Skeletal muscle satellite cell (primary cell): ENCODE measurements at regions not wholly inside any gene's neighbourhood (a gene's known extent, or its start where the extent isn't known, plus 50 kb on each side); places are given as distances from the start of the nearest gene placed in this dataset.

Experiments used
- H3K27me3 ChIP-seq: 2 replicates; pipeline ENCODE4 v1.7.0; 2013; ENCODE audit warnings: low read length; ENCODE audit not compliant: control insufficient read depth, insufficient read depth
- H3K36me3 ChIP-seq: 2 replicates; pipeline ENCODE4 v1.7.0; 2013; ENCODE audit warnings: mild to moderate bottlenecking, control low read depth, low read length; ENCODE audit not compliant: insufficient read depth
- H3K4me1 ChIP-seq: 2 replicates; pipeline ENCODE4 v1.7.0; 2013; ENCODE audit warnings: low read length; ENCODE audit not compliant: control insufficient read depth, insufficient read depth
- H3K4me2 ChIP-seq: 2 replicates; pipeline ENCODE4 v1.7.0; 2013; ENCODE audit warnings: mild to moderate bottlenecking, low read length
- H3K4me3 ChIP-seq: 2 replicates; pipeline ENCODE4 v1.7.0; 2013; ENCODE audit warnings: low read length
- H3K9ac ChIP-seq: 2 replicates; pipeline ENCODE4 v1.7.0; 2013; ENCODE audit warnings: mild to moderate bottlenecking, low read depth, low read length, moderate library complexity
- H3K9me3 ChIP-seq: replicated peaks from 2 replicates; pipeline ENCODE4 v1.7.0; 2013; ENCODE audit warnings: mild to moderate bottlenecking, control low read depth, low read length

GRCh38 chr2:173578404-173579107 is 223.9 kb downstream of the CDCA7 start:
- no peak overlapping the region for H3K4me3 ChIP-seq
- no peak overlapping the region for H3K4me2 ChIP-seq
- H3K4me1 ChIP-seq = peaks cover 7% of the 10 kb centered on the region
- H3K9ac ChIP-seq = no peak overlapping the region
- no peaks in the 10 kb centered on the region for H3K27me3 ChIP-seq
- H3K9me3 ChIP-seq = no peaks in the 10 kb centered on the region
- no peaks in the 10 kb centered on the region for H3K36me3 ChIP-seq

- Histone ChIP-seq H3K4me1 (no peaks in the 10 kb centered on the region), H3K27me3 (no peaks in the 10 kb centered on the region), H3K4me2 (no peak overlapping the region), H3K36me3 (no peaks in the 10 kb centered on the region), H3K9ac (no peak overlapping the region), H3K9me3 (no peaks in the 10 kb centered on the region), H3K4me3 (no peak overlapping the region)
Measured at GRCh38 chr2:173580351-173580750, 225.7 kb downstream of the CDCA7 start.

GRCh38 chr2:173580956-173581355 is 226.3 kb downstream of the CDCA7 start:
- Histone ChIP-seq H3K4me3 (no peak overlapping the region), H3K27me3 (no peaks in the 10 kb centered on the region), H3K4me1 (no peaks in the 10 kb centered on the region), H3K9ac (no peak overlapping the region), H3K4me2 (no peak overlapping the region), H3K36me3 (no peaks in the 10 kb centered on the region), H3K9me3 (no peaks in the 10 kb centered on the region)

GRCh38 chr2:173583196-173583595 is 228.5 kb downstream of the CDCA7 start:
- Histone ChIP-seq H3K9me3 (no peaks in the 10 kb centered on the region), H3K36me3 (no peaks in the 10 kb centered on the region), H3K9ac (no peak overlapping the region), H3K4me3 (no peak overlapping the region), H3K4me2 (no peak overlapping the region), H3K27me3 (no peaks in the 10 kb centered on the region), H3K4me1 (no peaks in the 10 kb centered on the region)

DNA sequence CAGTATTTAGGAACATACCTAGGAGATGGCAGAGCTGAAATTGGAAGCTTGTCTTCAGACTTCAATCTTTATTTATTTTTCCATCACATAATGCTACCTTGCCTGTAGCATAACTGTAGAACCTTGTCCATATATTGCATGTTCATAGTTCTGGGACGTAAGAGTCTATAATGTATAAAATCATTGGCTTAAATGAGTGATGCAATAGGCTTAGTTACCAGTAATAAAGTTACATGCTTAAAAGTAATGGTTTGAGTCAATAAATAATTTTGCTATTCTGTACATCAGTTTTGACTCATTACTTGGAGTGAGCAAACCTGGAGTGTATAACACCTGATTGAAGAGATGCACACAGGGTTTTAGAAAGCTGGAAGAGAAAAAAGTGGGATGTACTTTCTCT is 229.3 kb downstream of the CDCA7 start:
- H3K4me3 ChIP-seq = no peak overlapping the region
- H3K4me1 ChIP-seq = peaks cover 8% of the 10 kb centered on the region
- H3K9ac ChIP-seq = no peak overlapping the region
- H3K4me2 ChIP-seq = no peak overlapping the region
- no peaks in the 10 kb centered on the region for H3K9me3 ChIP-seq
- H3K27me3 ChIP-seq = no peaks in the 10 kb centered on the region
- no peaks in the 10 kb centered on the region for H3K36me3 ChIP-seq

GRCh38 chr2:173584676-173585458 is 230.2 kb downstream of the CDCA7 start:
- peaks cover 16% of the 10 kb centered on the region for H3K4me1 ChIP-seq
- H3K9me3 ChIP-seq = no peaks in the 10 kb centered on the region
- no peak overlapping the region for H3K4me2 ChIP-seq
- no peaks in the 10 kb centered on the region for H3K27me3 ChIP-seq
- no peaks in the 10 kb centered on the region for H3K36me3 ChIP-seq
- H3K9ac ChIP-seq = no peak overlapping the region
- no peak overlapping the region for H3K4me3 ChIP-seq

- Histone ChIP-seq H3K27me3 (no peaks in the 10 kb centered on the region), H3K9ac (no peak overlapping the region), H3K4me1 (peaks cover 23% of the 10 kb centered on the region), H3K9me3 (peaks cover 14% of the 10 kb centered on the region), H3K4me2 (peak overlapping the region; percentile 69), H3K4me3 (no peak overlapping the region), H3K36me3 (no peaks in the 10 kb centered on the region)
Measured at GRCh38 chr2:173588931-173589369, 234.3 kb downstream of the CDCA7 start.

DNA sequence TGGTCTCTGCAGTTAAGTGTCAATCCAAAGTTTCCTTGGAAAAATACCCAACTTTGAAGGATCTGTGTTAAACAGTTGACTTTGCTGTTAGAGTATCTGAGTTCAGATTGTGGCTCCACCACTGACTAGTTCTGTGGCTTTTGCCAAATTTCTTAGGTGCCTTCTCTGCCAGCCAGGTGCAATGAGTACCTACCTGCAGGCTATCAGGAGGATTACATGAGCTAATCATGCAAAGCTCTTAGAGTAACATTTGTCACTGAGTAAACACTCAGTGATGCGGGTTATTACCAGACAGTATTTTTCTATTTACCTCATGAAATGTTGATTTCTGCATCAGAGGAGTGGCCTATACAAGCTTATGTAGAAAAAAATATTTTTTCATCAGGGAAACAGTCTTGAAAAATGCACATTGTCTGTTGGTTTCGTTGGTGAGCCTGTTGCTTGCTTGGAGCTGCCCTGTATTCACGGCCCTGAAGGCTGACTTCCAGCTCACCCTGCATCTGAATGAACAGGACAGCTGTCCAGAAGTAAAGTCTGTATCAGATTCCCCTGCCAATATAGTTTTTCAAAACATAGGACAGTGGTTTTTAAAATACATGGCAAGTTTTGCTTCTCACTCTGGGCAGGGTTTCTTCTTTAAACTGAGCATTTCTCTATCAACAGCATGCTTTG is 235.1 kb downstream of the CDCA7 start:
- no peaks in the 10 kb centered on the region for H3K27me3 ChIP-seq

DNA sequence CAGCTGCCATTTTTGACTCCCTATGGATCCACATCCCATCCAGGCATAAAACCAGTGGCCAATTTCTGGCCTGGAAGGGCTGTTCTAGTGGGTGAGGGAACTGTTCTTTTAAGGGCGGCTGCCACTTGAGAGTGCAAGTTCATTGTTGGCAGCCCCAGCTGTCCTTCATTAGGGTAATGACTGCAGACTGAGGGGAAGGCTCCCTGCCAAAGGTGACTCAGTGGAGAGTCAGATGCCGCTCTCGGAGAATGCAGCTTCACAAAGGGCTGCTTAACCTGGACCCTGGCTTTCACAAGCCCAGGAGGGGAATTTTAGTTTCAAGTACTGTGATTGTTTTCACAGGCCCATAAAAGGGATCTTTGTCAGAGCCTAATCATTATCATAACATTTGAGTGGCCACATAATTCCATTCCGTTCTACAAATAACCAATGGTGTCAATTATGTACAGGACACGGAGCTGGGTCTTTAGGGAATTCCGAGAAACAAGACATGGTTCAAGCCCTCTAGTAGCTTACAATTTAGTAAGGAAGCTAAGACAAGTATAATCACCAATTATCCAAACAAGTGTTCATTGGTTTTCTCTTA is 235.7 kb downstream of the CDCA7 start:
- H3K9ac ChIP-seq = peak overlapping the region; percentile 49
- H3K4me1 ChIP-seq = peaks cover 23% of the 10 kb centered on the region
- peak overlapping the region; percentile 69 for H3K4me2 ChIP-seq
- no peaks in the 10 kb centered on the region for H3K36me3 ChIP-seq
- no peaks in the 10 kb centered on the region for H3K27me3 ChIP-seq
- H3K9me3 ChIP-seq = peaks cover 14% of the 10 kb centered on the region
- peak overlapping the region; percentile 32 for H3K4me3 ChIP-seq

More for the DNA sequence above, 235.1 kb downstream of the CDCA7 start:
- Histone ChIP-seq H3K9me3 (peaks cover 14% of the 10 kb centered on the region), H3K9ac (peak overlapping the region; percentile 49), H3K4me2 (peak overlapping the region; percentile 69), H3K36me3 (no peaks in the 10 kb centered on the region), H3K4me3 (peak overlapping the region; percentile 32), H3K4me1 (peaks cover 23% of the 10 kb centered on the region)

DNA sequence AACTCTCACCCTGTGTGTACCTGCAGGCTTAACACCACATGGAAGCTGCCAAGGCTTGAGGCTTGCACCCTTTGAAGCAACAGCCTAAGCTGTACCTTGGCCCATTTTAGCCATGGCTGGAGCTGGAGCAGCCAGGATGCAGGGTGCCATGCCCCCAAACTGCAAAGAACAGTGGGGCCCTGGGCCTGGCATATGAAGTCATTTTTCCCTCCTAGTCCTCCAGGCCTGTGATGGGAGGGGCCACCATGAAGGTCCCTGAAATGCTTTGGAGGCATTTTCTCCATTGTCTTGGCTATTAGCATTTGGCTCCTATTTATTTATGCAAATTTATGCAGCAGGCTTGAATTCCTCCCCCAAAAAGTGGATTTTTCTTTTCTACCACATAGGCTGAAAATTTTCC is 238.4 kb downstream of the CDCA7 start:
- H3K4me3 ChIP-seq = no peak overlapping the region
- no peak overlapping the region for H3K4me2 ChIP-seq
- H3K9ac ChIP-seq = no peak overlapping the region
- peaks cover 23% of the 10 kb centered on the region for H3K4me1 ChIP-seq
- H3K27me3 ChIP-seq = no peaks in the 10 kb centered on the region
- H3K9me3 ChIP-seq = peaks cover 15% of the 10 kb centered on the region
- no peaks in the 10 kb centered on the region for H3K36me3 ChIP-seq

GRCh38 chr2:173596244-173596643 is 241.6 kb downstream of the CDCA7 start:
- Histone ChIP-seq H3K9me3 (peaks cover 18% of the 10 kb centered on the region), H3K4me1 (no peaks in the 10 kb centered on the region), H3K4me3 (no peak overlapping the region), H3K27me3 (no peaks in the 10 kb centered on the region), H3K36me3 (no peaks in the 10 kb centered on the region), H3K9ac (no peak overlapping the region), H3K4me2 (no peak overlapping the region)
